Endodermal cell (in vitro differentiated cells): ENCODE measurements at regions not wholly inside any gene's neighbourhood (a gene's known extent, or its start where the extent isn't known, plus 50 kb on each side); places are given as distances from the start of the nearest gene placed in this dataset.

Experiments used
- DNase-seq: peaks from one replicate; pipeline ENCODE4 v3.0.0-alpha.2; 2017
- H3K27ac ChIP-seq: 2 replicates; pipeline ENCODE4 v1.5.1; 2013; ENCODE audit warnings: mild to moderate bottlenecking, low read depth, low read length, moderate library complexity
- H3K27me3 ChIP-seq: 2 replicates; pipeline ENCODE4 v1.6.1; 2013; ENCODE audit warnings: mild to moderate bottlenecking, low read length, moderate library complexity; ENCODE audit not compliant: insufficient read depth, control insufficient read depth, poor library complexity, severe bottlenecking
- H3K36me3 ChIP-seq: 2 replicates; pipeline ENCODE4 v1.7.0; 2013; ENCODE audit warnings: mild to moderate bottlenecking, low read length, moderate library complexity; ENCODE audit not compliant: control insufficient read depth, insufficient read depth
- H3K4me1 ChIP-seq: one replicate; pipeline ENCODE4 v1.7.0; 2013; ENCODE audit warnings: low read length; ENCODE audit not compliant: control insufficient read depth, insufficient read depth
- H3K4me3 ChIP-seq: 2 replicates; pipeline ENCODE4 v1.5.1; 2013; ENCODE audit warnings: mild to moderate bottlenecking, low read length, moderate library complexity
- H3K9ac ChIP-seq: 2 replicates; pipeline ENCODE4 v1.6.1; 2013; ENCODE audit warnings: mild to moderate bottlenecking, low read length, moderate library complexity; ENCODE audit not compliant: poor library complexity, severe bottlenecking; ENCODE audit errors: extremely low read depth
- H3K9me3 ChIP-seq: 2 replicates; pipeline ENCODE4 v1.6.1; 2013; ENCODE audit warnings: mild to moderate bottlenecking, low read length, moderate library complexity; ENCODE audit not compliant: control insufficient read depth
- H3K27ac Mint-ChIP-seq: 2 replicates; pipeline ENCODE4 v1.8.0; 2020; ENCODE audit warnings: mixed read lengths
- H3K27me3 Mint-ChIP-seq: 2 replicates; pipeline ENCODE4 v1.8.0; 2021; ENCODE audit warnings: mild to moderate bottlenecking, mixed read lengths; ENCODE audit not compliant: insufficient read depth
- H3K36me3 Mint-ChIP-seq: 2 replicates; pipeline ENCODE4 v1.8.0; 2020; ENCODE audit warnings: low read depth, mixed read lengths
- H3K4me1 Mint-ChIP-seq: 2 replicates; pipeline ENCODE4 v1.8.0; 2020; ENCODE audit warnings: mixed read lengths
- H3K4me3 Mint-ChIP-seq: 2 replicates; pipeline ENCODE4 v1.8.0; 2020; ENCODE audit warnings: mild to moderate bottlenecking, moderate library complexity, mixed read lengths
- H3K9me3 Mint-ChIP-seq: 2 replicates; pipeline ENCODE4 v1.8.0; 2020; ENCODE audit warnings: mild to moderate bottlenecking, mixed read lengths
- CTCF ChIP-seq: fragments of 200-600 bp; sonication (generic); conservative IDR thresholded peaks from 2 replicates; pipeline ENCODE4 v1.5.0; 2021; ENCODE audit warnings: antibody characterized with exemption, mild to moderate bottlenecking
- WGBS, 2 experiments: methylation state at CpG; one replicate each; pipeline versions ENCODE4 v1.1.5 to v1.1.7; 2013; ENCODE audit warnings: missing lambda C conversion rate in 2 of 2, mixed read lengths in 1 of 2; ENCODE audit not compliant: insufficient coverage in 1 of 2, insufficient read length in 1 of 2; 5-methylcytosine and 5-hydroxymethylcytosine counted together

DNA sequence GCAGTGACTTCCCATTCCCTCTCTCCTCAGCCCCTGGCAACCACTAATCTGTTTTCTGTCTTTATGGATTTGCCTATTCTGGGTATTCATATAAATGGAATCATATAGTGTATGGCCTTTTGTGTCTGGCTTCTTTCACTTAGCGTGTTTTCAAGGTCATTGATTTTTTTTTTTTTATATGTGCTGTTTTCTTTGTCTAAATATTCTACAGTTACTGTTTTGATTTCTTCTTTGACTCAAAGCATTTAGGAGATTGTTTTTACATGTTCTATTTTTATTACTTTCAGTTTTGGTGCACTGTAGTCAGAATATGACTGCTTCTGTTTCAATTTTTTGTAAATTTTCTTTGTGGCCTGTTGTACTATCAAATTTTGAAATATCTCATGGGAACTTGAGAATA is 71.9 kb upstream of the RNU6-1 start:
- Mint-ChIP-seq H3K27me3 (no peaks in the 10 kb centered on the region), H3K4me3 (no peak overlapping the region), H3K4me1 (peaks cover 21% of the 10 kb centered on the region), H3K27ac (no peak overlapping the region), H3K9me3 (peaks cover 34% of the 10 kb centered on the region), H3K36me3 (no peaks in the 10 kb centered on the region)
- Histone ChIP-seq H3K9me3 (peaks cover 27% of the 10 kb centered on the region), H3K27me3 (no peaks in the 10 kb centered on the region), H3K27ac (no peak overlapping the region), H3K9ac (no peak overlapping the region), H3K4me1 (no peaks in the 10 kb centered on the region), H3K4me3 (no peak overlapping the region), H3K36me3 (no peaks in the 10 kb centered on the region)
- DNase-seq = no peak
- TF ChIP-seq CTCF = no peak
- 0% methylated on average over 1 of the region's 1 CpG; no CpG with 5 or more reads in 1 of the 2 experiments for WGBS, 2 experiments

- Histone ChIP-seq H3K9me3 (peaks cover 37% of the 10 kb centered on the region), H3K9ac (no peak overlapping the region), H3K36me3 (no peaks in the 10 kb centered on the region), H3K27ac (no peak overlapping the region), H3K4me1 (no peaks in the 10 kb centered on the region), H3K27me3 (no peaks in the 10 kb centered on the region), H3K4me3 (no peak overlapping the region)
- no peaks in the 10 kb centered on the region for H3K27me3 Mint-ChIP-seq
- H3K4me3 Mint-ChIP-seq = no peak overlapping the region
- H3K4me1 Mint-ChIP-seq = peaks cover 38% of the 10 kb centered on the region
- WGBS, 2 experiments = 50 to 100% methylated on average over 1 of the region's 1 CpG
- DNase-seq = peak; percentile 5
- H3K27ac Mint-ChIP-seq = no peak overlapping the region
- peaks cover 31% of the 10 kb centered on the region for H3K9me3 Mint-ChIP-seq
- H3K36me3 Mint-ChIP-seq = no peaks in the 10 kb centered on the region
- TF ChIP-seq CTCF = no peak
Observed at GRCh38 chr15:67914028-67914427, 74.2 kb upstream of the RNU6-1 start.

GRCh38 chr15:67914537-67915460 is 75.0 kb upstream of the RNU6-1 start:
- no peak overlapping the region for H3K9ac ChIP-seq
- no peaks in the 10 kb centered on the region for H3K4me1 ChIP-seq
- Mint-ChIP-seq H3K4me3 (peak overlapping the region; percentile 2), H3K4me1 (peaks cover 38% of the 10 kb centered on the region), H3K27me3 (no peaks in the 10 kb centered on the region), H3K9me3 (peaks cover 23% of the 10 kb centered on the region), H3K27ac (peak overlapping the region; percentile 40), H3K36me3 (no peaks in the 10 kb centered on the region)
- 55 to 59% methylated on average over 2 to 6 of the region's 6 CpGs for WGBS, 2 experiments
- peak overlapping the region; percentile 27 for H3K27ac ChIP-seq
- no peaks in the 10 kb centered on the region for H3K27me3 ChIP-seq
- H3K9me3 ChIP-seq = peaks cover 29% of the 10 kb centered on the region
- no peaks in the 10 kb centered on the region for H3K36me3 ChIP-seq
- peak; percentile 62 for DNase-seq
- no peak for TF ChIP-seq CTCF
- peak overlapping the region; percentile 56 for H3K4me3 ChIP-seq
